Prostate gland (tissue), 2 donors: ENCODE measurements at regions not wholly inside any gene's neighbourhood (a gene's known extent, or its start where the extent isn't known, plus 50 kb on each side); places are given as distances from the start of the nearest gene placed in this dataset.

Experiments used
- CTCF ChIP-seq, 4 experiments: fragments of 200-600 bp in 2 of 4; fragments of 450-650 bp in 2 of 4; sonication (generic) in 2 of 4; IDR thresholded peaks; 1 replicate in 3 of 4; 2 replicates in 1 of 4; pipeline ENCODE4 v1.5.1; 2016 to 2019; ENCODE audit warnings: antibody characterized with exemption in 4 of 4, mild to moderate bottlenecking in 2 of 4, moderate library complexity in 2 of 4
- POLR2A ChIP-seq: fragments of 450-650 bp; IDR thresholded peaks from one replicate; pipeline ENCODE4 v1.6.1; 2016; ENCODE audit warnings: antibody characterized with exemption, mild to moderate bottlenecking

DNA sequence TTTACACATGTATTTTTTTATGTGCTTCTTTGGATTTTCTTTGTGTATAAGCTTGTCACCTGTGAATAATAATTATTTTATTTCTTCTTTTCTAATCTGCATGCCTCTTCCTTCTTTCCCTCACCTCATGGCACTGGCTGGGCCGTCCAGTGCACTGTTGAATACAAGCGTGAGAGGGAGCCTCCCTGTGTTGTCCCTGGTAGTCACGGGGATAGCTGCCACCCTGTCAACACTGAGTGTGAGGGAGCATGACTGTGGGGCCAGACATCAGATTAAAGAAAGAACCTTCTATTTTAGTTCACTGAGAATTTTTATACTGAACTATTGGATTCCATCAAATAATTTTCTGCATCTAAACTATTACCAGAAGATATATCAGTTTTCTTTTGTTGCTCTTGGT lies 187.9 kb downstream of the CDC14C start:
- no peak for TF ChIP-seq CTCF (IDR thresholded peaks at IDR 0.05)
- no peak for TF ChIP-seq POLR2A
